Activated CD4-positive, alpha-beta T cell treated with anti-CD3 and anti-CD28 coated beads, Interleukin-2, amount 10 ng/mL, durations not matched to agents 7 days and 5 days (primary cell): ENCODE measurements at regions not wholly inside any gene's neighbourhood (a gene's known extent, or its start where the extent isn't known, plus 50 kb on each side); places are given as distances from the start of the nearest gene placed in this dataset.

Source experiments
- CTCF ChIA-PET: fragments of 350-600 bp; sonication (Branson Sonifier 250); formaldehyde crosslinking; loops from one replicate; lab custom pipeline; 2021; ENCODE audit warnings: antibody characterized with exemption; lab: Charles Lee
- POLR2A ChIA-PET: fragments of 350-600 bp; sonication (Branson Sonifier 250); formaldehyde crosslinking; loops from one replicate; lab custom pipeline; 2021; ENCODE audit warnings: antibody characterized with exemption; lab: Charles Lee
- DNase-seq: peaks from one replicate; pipeline ENCODE4 v3.0.0-alpha.2; 2020
- H3K27ac Mint-ChIP-seq: one replicate; pipeline ENCODE4 v1.8.0; 2021; ENCODE audit warnings: mild to moderate bottlenecking, moderate library complexity, mixed read lengths
- H3K27me3 Mint-ChIP-seq: one replicate; pipeline ENCODE4 v1.8.0; 2021; ENCODE audit warnings: mixed read lengths
- H3K36me3 Mint-ChIP-seq: one replicate; pipeline ENCODE4 v1.8.0; 2021; ENCODE audit warnings: low read depth, mixed read lengths
- H3K4me1 Mint-ChIP-seq: one replicate; pipeline ENCODE4 v1.8.0; 2021; ENCODE audit warnings: mixed read lengths
- H3K4me3 Mint-ChIP-seq: one replicate; pipeline ENCODE4 v1.8.0; 2021; ENCODE audit warnings: mild to moderate bottlenecking, moderate library complexity, mixed read lengths
- H3K9me3 Mint-ChIP-seq: one replicate; pipeline ENCODE4 v1.8.0; 2021; ENCODE audit warnings: mixed read lengths

GRCh38 chr12:77131977-77132490, 66.7 kb upstream of the E2F7 start:
- no peak for DNase-seq
- H3K27ac Mint-ChIP-seq, result no peak overlapping the region
- no peaks in the 10 kb centered on the region for H3K4me1 Mint-ChIP-seq
- ChIA-PET CTCF (interaction anchor here (0.6 kb wide), 1 partner anchor 176 kb away, joined by 3 read pairs; no protein-coding TSS in a partner anchor), POLR2A (no interaction called here)
- H3K27me3 Mint-ChIP-seq, result no peaks in the 10 kb centered on the region
- H3K9me3 Mint-ChIP-seq, result no peaks in the 10 kb centered on the region
- H3K36me3 Mint-ChIP-seq, result no peaks in the 10 kb centered on the region
- H3K4me3 Mint-ChIP-seq, result no peak overlapping the region

- no peaks in the 10 kb centered on the region for H3K27me3 Mint-ChIP-seq
- ChIA-PET CTCF (no interaction called here), POLR2A (no interaction called here)
- H3K36me3 Mint-ChIP-seq, result no peaks in the 10 kb centered on the region
- no peak overlapping the region for H3K4me3 Mint-ChIP-seq
- H3K4me1 Mint-ChIP-seq, result no peaks in the 10 kb centered on the region
- DNase-seq, result no peak
- no peaks in the 10 kb centered on the region for H3K9me3 Mint-ChIP-seq
- H3K27ac Mint-ChIP-seq, result no peak overlapping the region
Observed at GRCh38 chr12:77130193-77130592, 64.8 kb upstream of the E2F7 start.

GRCh38 chr12:77124767-77125166, 59.4 kb upstream of the E2F7 start:
- no peaks in the 10 kb centered on the region for H3K9me3 Mint-ChIP-seq

GRCh38 chr12:77122661-77123060, 57.3 kb upstream of the E2F7 start:
- POLR2A ChIA-PET, result no interaction called here

More at GRCh38 chr12:77124767-77125166, 59.4 kb upstream of the E2F7 start:
- CTCF ChIA-PET, result no interaction called here
- H3K27me3 Mint-ChIP-seq, result no peaks in the 10 kb centered on the region
- DNase-seq, result no peak
- H3K27ac Mint-ChIP-seq, result no peak overlapping the region
- no peak overlapping the region for H3K4me3 Mint-ChIP-seq
- POLR2A ChIA-PET, result no interaction called here
- no peaks in the 10 kb centered on the region for H3K36me3 Mint-ChIP-seq
- no peaks in the 10 kb centered on the region for H3K4me1 Mint-ChIP-seq

GRCh38 chr12:77122236-77122635, 56.9 kb upstream of the E2F7 start:
- no peak for DNase-seq
- H3K36me3 Mint-ChIP-seq, result no peaks in the 10 kb centered on the region
- no peaks in the 10 kb centered on the region for H3K27me3 Mint-ChIP-seq
- H3K27ac Mint-ChIP-seq, result no peak overlapping the region
- no peak overlapping the region for H3K4me3 Mint-ChIP-seq
- H3K4me1 Mint-ChIP-seq, result no peaks in the 10 kb centered on the region
- POLR2A ChIA-PET, result no interaction called here
- no peaks in the 10 kb centered on the region for H3K9me3 Mint-ChIP-seq
- CTCF ChIA-PET, result no interaction called here

More at GRCh38 chr12:77122661-77123060, 57.3 kb upstream of the E2F7 start:
- CTCF ChIA-PET, result no interaction called here
- H3K36me3 Mint-ChIP-seq, result no peaks in the 10 kb centered on the region
- no peak overlapping the region for H3K27ac Mint-ChIP-seq
- no peaks in the 10 kb centered on the region for H3K4me1 Mint-ChIP-seq
- no peaks in the 10 kb centered on the region for H3K9me3 Mint-ChIP-seq
- no peaks in the 10 kb centered on the region for H3K27me3 Mint-ChIP-seq
- DNase-seq, result no peak
- no peak overlapping the region for H3K4me3 Mint-ChIP-seq

GRCh38 chr12:77120156-77121085, 55.1 kb upstream of the E2F7 start:
- ChIA-PET CTCF (no interaction called here), POLR2A (no interaction called here)
- no peak overlapping the region for H3K27ac Mint-ChIP-seq
- H3K36me3 Mint-ChIP-seq, result no peaks in the 10 kb centered on the region
- no peaks in the 10 kb centered on the region for H3K27me3 Mint-ChIP-seq
- no peaks in the 10 kb centered on the region for H3K4me1 Mint-ChIP-seq
- no peaks in the 10 kb centered on the region for H3K9me3 Mint-ChIP-seq
- no peak for DNase-seq
- H3K4me3 Mint-ChIP-seq, result no peak overlapping the region

GRCh38 chr12:77118696-77119095, 53.3 kb upstream of the E2F7 start:
- H3K9me3 Mint-ChIP-seq, result no peaks in the 10 kb centered on the region
- no peak overlapping the region for H3K27ac Mint-ChIP-seq
- H3K4me3 Mint-ChIP-seq, result no peak overlapping the region
- ChIA-PET POLR2A (no interaction called here), CTCF (no interaction called here)
- no peaks in the 10 kb centered on the region for H3K4me1 Mint-ChIP-seq
- no peaks in the 10 kb centered on the region for H3K27me3 Mint-ChIP-seq
- DNase-seq, result no peak
- H3K36me3 Mint-ChIP-seq, result no peaks in the 10 kb centered on the region

- no peaks in the 10 kb centered on the region for H3K9me3 Mint-ChIP-seq
- CTCF ChIA-PET, result no interaction called here
Observed at GRCh38 chr12:77116277-77116676, 50.9 kb upstream of the E2F7 start.

GRCh38 chr12:77115471-77115870, 50.1 kb upstream of the E2F7 start:
- ChIA-PET CTCF (no interaction called here), POLR2A (no interaction called here)
- Mint-ChIP-seq H3K4me3 (no peak overlapping the region), H3K4me1 (no peaks in the 10 kb centered on the region), H3K27ac (no peak overlapping the region), H3K9me3 (no peaks in the 10 kb centered on the region), H3K27me3 (no peaks in the 10 kb centered on the region), H3K36me3 (no peaks in the 10 kb centered on the region)
- DNase-seq, result no peak

More at GRCh38 chr12:77116277-77116676, 50.9 kb upstream of the E2F7 start:
- Mint-ChIP-seq H3K4me3 (no peak overlapping the region), H3K27me3 (no peaks in the 10 kb centered on the region), H3K4me1 (no peaks in the 10 kb centered on the region), H3K27ac (no peak overlapping the region), H3K36me3 (no peaks in the 10 kb centered on the region)
- POLR2A ChIA-PET, result no interaction called here
- no peak for DNase-seq
